H1 (cell line): ENCODE measurements at regions not wholly inside any gene's neighbourhood (a gene's known extent, or its start where the extent isn't known, plus 50 kb on each side); places are given as distances from the start of the nearest gene placed in this dataset.

Source experiments
- CTCF ChIA-PET: fragments of 300-600 bp; sonication (Branson Sonifier 250); formaldehyde crosslinking; loops from one replicate; lab custom pipeline; 2021; ENCODE audit not compliant: partially characterized antibody; lab: Charles Lee
- POLR2A ChIA-PET: fragments of 300-600 bp; sonication (Branson Sonifier 250); formaldehyde crosslinking; loops from one replicate; lab custom pipeline; 2021; ENCODE audit warnings: inconsistent platforms; ENCODE audit not compliant: partially characterized antibody; lab: Charles Lee
- DNase-seq, 2 experiments: peaks; one replicate each; pipeline versions ENCODE4 v3.0.0 to v3.0.0-alpha.2; 2010 to 2022; ENCODE audit warnings: low spot score in 2 of 2, low read depth in 1 of 2, mixed read lengths in 1 of 2
- FAIRE-seq: peaks from 2 replicates; lab custom pipeline; 2011; peaks lifted over from hg19 to GRCh38; lab: Jason Lieb, UNC
- H2AFZ ChIP-seq: 2 replicates; pipeline ENCODE4 v1.8.1; 2012; ENCODE audit warnings: low read length, inconsistent platforms
- H2AK5ac ChIP-seq: 2 replicates; pipeline ENCODE4 v1.6.1; 2013; ENCODE audit warnings: low read depth, low read length
- H2BK120ac ChIP-seq: replicated peaks from 2 replicates; pipeline ENCODE3; 2013; ENCODE audit warnings: low read depth, low read length, inconsistent platforms
- H2BK12ac ChIP-seq: 2 replicates; pipeline ENCODE4 v1.6.1; 2013; ENCODE audit warnings: low read depth, low read length
- H2BK15ac ChIP-seq: 2 replicates; pipeline ENCODE4 v1.6.1; 2013; ENCODE audit warnings: low read length
- H2BK20ac ChIP-seq: 2 replicates; pipeline ENCODE4 v1.6.1; 2013; ENCODE audit warnings: low read length
- H2BK5ac ChIP-seq: 2 replicates; pipeline ENCODE4 v1.6.1; 2013; ENCODE audit warnings: low read depth, low read length
- H3K14ac ChIP-seq: 2 replicates; pipeline ENCODE4 v1.6.1; 2013; ENCODE audit warnings: inconsistent platforms; ENCODE audit not compliant: insufficient read length
- H3K18ac ChIP-seq: 2 replicates; pipeline ENCODE4 v1.6.1; 2013; ENCODE audit warnings: low read length; ENCODE audit errors: extremely low read depth
- H3K23ac ChIP-seq: 2 replicates; pipeline ENCODE4 v1.6.1; 2013; ENCODE audit warnings: inconsistent platforms; ENCODE audit not compliant: insufficient read length
- H3K23me2 ChIP-seq: 2 replicates; pipeline ENCODE4 v1.6.1; 2013; ENCODE audit warnings: low read depth, low read length
- H3K27ac ChIP-seq: 2 replicates; pipeline ENCODE4 v1.6.1; 2011; ENCODE audit warnings: low read depth, low read length, inconsistent platforms
- H3K27me3 ChIP-seq, 4 experiments: replicated peaks in 1 of 4; 1 replicate in 1 of 4; 2 replicates in 3 of 4; pipeline versions ENCODE4 v1.6.1 to v1.8.1; 2011 to 2013; ENCODE audit warnings: low read length in 3 of 4, mild to moderate bottlenecking in 3 of 4, inconsistent platforms in 2 of 4, mixed read lengths in 2 of 4, moderate library complexity in 1 of 4; ENCODE audit not compliant: control insufficient read depth in 3 of 4, insufficient read depth in 3 of 4; ENCODE audit errors: extremely low read depth in 1 of 4
- H3K36me3 ChIP-seq, 4 experiments: 2 replicates each; pipeline versions ENCODE4 v1.6.1 to v1.8.1; 2011 to 2013; ENCODE audit warnings: mild to moderate bottlenecking in 4 of 4, low read length in 3 of 4, moderate library complexity in 2 of 4, control low read depth in 1 of 4, inconsistent platforms in 1 of 4; ENCODE audit not compliant: insufficient read depth in 4 of 4, control insufficient read depth in 2 of 4
- H3K4ac ChIP-seq: replicated peaks from 2 replicates; pipeline ENCODE3; 2013; ENCODE audit warnings: low read length, low read depth, mixed read lengths, inconsistent platforms; ENCODE audit not compliant: insufficient read length
- H3K4me1 ChIP-seq, 4 experiments: replicated peaks in 1 of 4; 1 replicate in 1 of 4; 2 replicates in 3 of 4; pipeline versions ENCODE4 v1.6.1 to v1.8.1; 2011 to 2013; ENCODE audit warnings: low read length in 3 of 4, inconsistent platforms in 2 of 4, mixed read lengths in 1 of 4; ENCODE audit not compliant: insufficient read depth in 4 of 4, control insufficient read depth in 3 of 4
- H3K4me2 ChIP-seq, 2 experiments: 2 replicates each; pipeline versions ENCODE4 v1.6.1 to v1.8.1; 2011 to 2013; ENCODE audit warnings: low read depth in 2 of 2, low read length in 2 of 2, control low read depth in 1 of 2, inconsistent platforms in 1 of 2, mild to moderate bottlenecking in 1 of 2; ENCODE audit not compliant: insufficient read depth in 1 of 2
- H3K4me3 ChIP-seq, 4 experiments: fragments of 200-600, 300-600 bp in 1 of 4; sonication (generic), shearing (Covaris generic), sonication (Bioruptor Twin) in 1 of 4; 2 replicates each; pipeline versions ENCODE4 v1.5.1 to v1.8.1; 2011 to 2016; ENCODE audit warnings: low read length in 4 of 4, low read depth in 3 of 4, control low read depth in 2 of 4, inconsistent platforms in 2 of 4, mild to moderate bottlenecking in 2 of 4, mixed read lengths in 1 of 4, moderate library complexity in 1 of 4; ENCODE audit not compliant: insufficient read depth in 2 of 4; ENCODE audit errors: extremely low read depth in 1 of 4
- H3K56ac ChIP-seq: replicated peaks from 2 replicates; pipeline ENCODE3; 2013; ENCODE audit warnings: low read depth, mild to moderate bottlenecking, mixed read lengths, low read length, inconsistent platforms; ENCODE audit not compliant: insufficient read length
- H3K79me1 ChIP-seq: 2 replicates; pipeline ENCODE4 v1.6.1; 2013; ENCODE audit warnings: low read depth, low read length, control low read depth
- H3K79me2 ChIP-seq, 2 experiments: 2 replicates each; pipeline versions ENCODE4 v1.6.1 to v1.8.1; 2012 to 2013; ENCODE audit warnings: low read length in 2 of 2, mild to moderate bottlenecking in 2 of 2, inconsistent platforms in 1 of 2; ENCODE audit not compliant: insufficient read depth in 2 of 2, control insufficient read depth in 1 of 2
- H3K9ac ChIP-seq, 4 experiments: replicated peaks in 1 of 4; 1 replicate in 1 of 4; 2 replicates in 3 of 4; pipeline versions ENCODE4 v1.6.1 to v1.8.1; 2011 to 2013; ENCODE audit warnings: low read depth in 3 of 4, low read length in 3 of 4, control low read depth in 2 of 4, mild to moderate bottlenecking in 2 of 4, moderate library complexity in 2 of 4, inconsistent platforms in 1 of 4; ENCODE audit errors: extremely low read depth in 1 of 4
- H3K9me3 ChIP-seq, 2 experiments: 2 replicates each; pipeline versions ENCODE4 v1.6.1 to v1.8.1; 2012 to 2013; ENCODE audit warnings: mild to moderate bottlenecking in 2 of 2, moderate library complexity in 2 of 2, control low read depth in 1 of 2, inconsistent platforms in 1 of 2, low read depth in 1 of 2, low read length in 1 of 2, mixed read lengths in 1 of 2; ENCODE audit not compliant: insufficient read depth in 2 of 2
- H4K20me1 ChIP-seq, 2 experiments: replicated peaks in 1 of 2; 2 replicates each; pipeline versions ENCODE3 to v1.8.1; 2011 to 2013; ENCODE audit warnings: inconsistent platforms in 2 of 2, low read length in 2 of 2, mild to moderate bottlenecking in 1 of 2; ENCODE audit not compliant: insufficient read depth in 2 of 2, control insufficient read depth in 1 of 2
- H4K5ac ChIP-seq: 2 replicates; pipeline ENCODE4 v1.6.1; 2013; ENCODE audit warnings: low read length, low read depth, mixed read lengths, inconsistent platforms; ENCODE audit not compliant: insufficient read length
- H4K8ac ChIP-seq: 2 replicates; pipeline ENCODE4 v1.8.0; 2013; ENCODE audit warnings: mild to moderate bottlenecking, moderate library complexity, low read length, inconsistent platforms; ENCODE audit not compliant: insufficient read depth; ENCODE audit errors: extremely low read depth
- H4K91ac ChIP-seq: replicated peaks from 2 replicates; pipeline ENCODE3; 2013; ENCODE audit warnings: low read length, mixed read lengths, inconsistent platforms; ENCODE audit not compliant: insufficient read length
- CHD2 ChIP-seq: IDR thresholded peaks from 2 replicates; pipeline ENCODE4 v1.6.1; 2012; ENCODE audit warnings: low read length, improper control_type of control experiment
- CTCF ChIP-seq, 3 experiments: IDR thresholded peaks; 1 replicate in 2 of 3; 2 replicates in 1 of 3; pipeline versions ENCODE4 v1.5.1 to v1.6.1; 2011; ENCODE audit warnings: low read length in 3 of 3, mild to moderate bottlenecking in 3 of 3, inconsistent platforms in 2 of 3, low read depth in 1 of 3, moderate library complexity in 1 of 3; ENCODE audit not compliant: insufficient read depth in 1 of 3; ENCODE audit errors: control extremely low read depth in 1 of 3
- EGR1 ChIP-seq: IDR thresholded peaks from 2 replicates; pipeline ENCODE4 v1.6.1; 2011; ENCODE audit warnings: low read depth, low read length, borderline replicate concordance
- POLR2AphosphoS5 ChIP-seq: IDR thresholded peaks from 2 replicates; pipeline ENCODE4 v1.6.1; 2011; ENCODE audit warnings: low read depth, low read length
- POU5F1 ChIP-seq: IDR thresholded peaks from 2 replicates; pipeline ENCODE4 v1.6.1; 2011; ENCODE audit warnings: low read depth, mild to moderate bottlenecking, low read length, moderate library complexity
- RNF2 ChIP-seq: fragments of 200-900, 300-1000 bp; sonication (generic); IDR thresholded peaks from 2 replicates; pipeline ENCODE4 v1.7.1; 2016; ENCODE audit warnings: borderline replicate concordance, low read depth, mild to moderate bottlenecking, antibody characterized with exemption, low read length; ENCODE audit not compliant: poor library complexity, severe bottlenecking; ENCODE audit errors: missing control alignments
- SIN3A ChIP-seq, 2 experiments: IDR thresholded peaks in 1 of 2; conservative IDR thresholded peaks in 1 of 2; 2 replicates each; pipeline ENCODE4 v1.6.1; 2011 to 2012; ENCODE audit warnings: low read length in 2 of 2, improper control_type of control experiment in 1 of 2, low read depth in 1 of 2, mild to moderate bottlenecking in 1 of 2
- TEAD4 ChIP-seq: IDR thresholded peaks from 2 replicates; pipeline ENCODE4 v1.6.1; 2012; ENCODE audit warnings: low read depth, low read length, inconsistent platforms, mixed read lengths
- USF2 ChIP-seq: IDR thresholded peaks from 2 replicates; pipeline ENCODE4 v1.6.1; 2011; ENCODE audit warnings: low read length, improper control_type of control experiment
- YY1 ChIP-seq: IDR thresholded peaks from 2 replicates; pipeline ENCODE4 v1.6.1; 2011; ENCODE audit warnings: low read depth, mild to moderate bottlenecking, low read length
- ZNF274 ChIP-seq: IDR thresholded peaks from 2 replicates; pipeline ENCODE4 v1.7.0; 2012; ENCODE audit warnings: low read length, borderline replicate concordance; ENCODE audit errors: extremely low read depth
- WGBS, 2 experiments: shearing (Covaris generic) in 1 of 2; methylation state at CpG; one replicate each; pipeline versions ENCODE4 v1.1.6 to v1.1.7; 2013 to 2015; ENCODE audit warnings: low lambda C conversion rate in 2 of 2, mixed read lengths in 2 of 2, inconsistent platforms in 1 of 2, low coverage in 1 of 2, missing lambda C conversion rate in 1 of 2; ENCODE audit not compliant: insufficient replicate concordance in 2 of 2, insufficient coverage in 1 of 2, insufficient read length in 1 of 2; ENCODE audit errors: extremely low coverage in 1 of 2, missing lambda C conversion rate in 1 of 2; 5-methylcytosine and 5-hydroxymethylcytosine counted together

- Histone ChIP-seq H2AFZ (no peak overlapping the region), H3K14ac (no peak overlapping the region), H4K91ac (no peak overlapping the region), H2BK5ac (no peak overlapping the region), H2BK15ac (no peak overlapping the region), H3K27ac (no peak overlapping the region), H3K4me1 (no peaks in the 10 kb centered on the region), H3K23me2 (no peaks in the 10 kb centered on the region), H3K4ac (no peak overlapping the region), H4K20me1 (no peaks in the 10 kb centered on the region), H2BK120ac (no peak overlapping the region), H3K9me3 (no peaks in the 10 kb centered on the region), H3K4me2 (no peak overlapping the region), H3K9ac (no peak overlapping the region), H3K27me3 (no peaks in the 10 kb centered on the region), H3K18ac (no peak overlapping the region), H2AK5ac (no peak overlapping the region), H3K79me2 (no peaks in the 10 kb centered on the region), H3K23ac (no peak overlapping the region), H4K8ac (no peak overlapping the region), H2BK20ac (no peak overlapping the region), H3K56ac (no peak overlapping the region), H3K4me3 (no peak overlapping the region), H2BK12ac (no peak overlapping the region), H4K5ac (no peak overlapping the region), H3K36me3 (no peaks in the 10 kb centered on the region), H3K79me1 (no peaks in the 10 kb centered on the region)
- no peak for TF ChIP-seq TEAD4
- no peak for TF ChIP-seq USF2
- no peak for TF ChIP-seq POU5F1
- TF ChIP-seq CHD2 = no peak
- no peak for TF ChIP-seq YY1
- no peak for TF ChIP-seq SIN3A (conservative IDR thresholded peaks at IDR 0.05 in 1 of 2, IDR thresholded peaks at IDR 0.05 in 1 of 2; ENCODE audit: low read depth in 1 of 2, low read length in 2 of 2)
- TF ChIP-seq CTCF (IDR thresholded peaks at IDR 0.05; ENCODE audit: control extremely low read depth in 1 of 3, insufficient read depth in 1 of 3, low read depth in 1 of 3, low read length in 3 of 3) = no peak
- TF ChIP-seq ZNF274 = no peak
- TF ChIP-seq EGR1 = no peak
- no peak for TF ChIP-seq POLR2AphosphoS5
- no peak for TF ChIP-seq RNF2
- FAIRE-seq = no peak
- no peak for DNase-seq
- 91% methylated on average over 3 of the region's 3 CpGs; no CpG with 5 or more reads in 1 of the 2 experiments for WGBS, 2 experiments
- ChIA-PET CTCF (interaction anchor here (0.9 to 7.8 kb wide), 2 partner anchors 9 to 173 kb away, joined by 4 to 136 read pairs; partner anchors contain the start of gene DKK1), POLR2A (no interaction called here)
These were observed 169.5 kb downstream of the DKK1 start for GRCh38 chr10:52483587-52483986.
